H1 (cell line): ENCODE measurements at regions not wholly inside any gene's neighbourhood (a gene's known extent, or its start where the extent isn't known, plus 50 kb on each side); places are given as distances from the start of the nearest gene placed in this dataset.

Experiments used
- CTCF ChIA-PET: fragments of 300-600 bp; sonication (Branson Sonifier 250); formaldehyde crosslinking; loops from one replicate; lab custom pipeline; 2021; ENCODE audit not compliant: partially characterized antibody; lab: Charles Lee
- POLR2A ChIA-PET: fragments of 300-600 bp; sonication (Branson Sonifier 250); formaldehyde crosslinking; loops from one replicate; lab custom pipeline; 2021; ENCODE audit warnings: inconsistent platforms; ENCODE audit not compliant: partially characterized antibody; lab: Charles Lee
- DNase-seq, 2 experiments: peaks; one replicate each; pipeline versions ENCODE4 v3.0.0 to v3.0.0-alpha.2; 2010 to 2022; ENCODE audit warnings: low spot score in 2 of 2, low read depth in 1 of 2, mixed read lengths in 1 of 2
- FAIRE-seq: peaks from 2 replicates; lab custom pipeline; 2011; peaks lifted over from hg19 to GRCh38; lab: Jason Lieb, UNC
- H2AFZ ChIP-seq: 2 replicates; pipeline ENCODE4 v1.8.1; 2012; ENCODE audit warnings: low read length, inconsistent platforms
- H2AK5ac ChIP-seq: 2 replicates; pipeline ENCODE4 v1.6.1; 2013; ENCODE audit warnings: low read depth, low read length
- H2BK120ac ChIP-seq: replicated peaks from 2 replicates; pipeline ENCODE3; 2013; ENCODE audit warnings: low read depth, low read length, inconsistent platforms
- H2BK12ac ChIP-seq: 2 replicates; pipeline ENCODE4 v1.6.1; 2013; ENCODE audit warnings: low read depth, low read length
- H2BK15ac ChIP-seq: 2 replicates; pipeline ENCODE4 v1.6.1; 2013; ENCODE audit warnings: low read length
- H2BK20ac ChIP-seq: 2 replicates; pipeline ENCODE4 v1.6.1; 2013; ENCODE audit warnings: low read length
- H2BK5ac ChIP-seq: 2 replicates; pipeline ENCODE4 v1.6.1; 2013; ENCODE audit warnings: low read depth, low read length
- H3K14ac ChIP-seq: 2 replicates; pipeline ENCODE4 v1.6.1; 2013; ENCODE audit warnings: inconsistent platforms; ENCODE audit not compliant: insufficient read length
- H3K18ac ChIP-seq: 2 replicates; pipeline ENCODE4 v1.6.1; 2013; ENCODE audit warnings: low read length; ENCODE audit errors: extremely low read depth
- H3K23ac ChIP-seq: 2 replicates; pipeline ENCODE4 v1.6.1; 2013; ENCODE audit warnings: inconsistent platforms; ENCODE audit not compliant: insufficient read length
- H3K23me2 ChIP-seq: 2 replicates; pipeline ENCODE4 v1.6.1; 2013; ENCODE audit warnings: low read depth, low read length
- H3K27ac ChIP-seq: 2 replicates; pipeline ENCODE4 v1.6.1; 2011; ENCODE audit warnings: low read depth, low read length, inconsistent platforms
- H3K27me3 ChIP-seq, 4 experiments: replicated peaks in 1 of 4; 1 replicate in 1 of 4; 2 replicates in 3 of 4; pipeline versions ENCODE4 v1.6.1 to v1.8.1; 2011 to 2013; ENCODE audit warnings: low read length in 3 of 4, mild to moderate bottlenecking in 3 of 4, inconsistent platforms in 2 of 4, mixed read lengths in 2 of 4, moderate library complexity in 1 of 4; ENCODE audit not compliant: control insufficient read depth in 3 of 4, insufficient read depth in 3 of 4; ENCODE audit errors: extremely low read depth in 1 of 4
- H3K36me3 ChIP-seq, 4 experiments: 2 replicates each; pipeline versions ENCODE4 v1.6.1 to v1.8.1; 2011 to 2013; ENCODE audit warnings: mild to moderate bottlenecking in 4 of 4, low read length in 3 of 4, moderate library complexity in 2 of 4, control low read depth in 1 of 4, inconsistent platforms in 1 of 4; ENCODE audit not compliant: insufficient read depth in 4 of 4, control insufficient read depth in 2 of 4
- H3K4ac ChIP-seq: replicated peaks from 2 replicates; pipeline ENCODE3; 2013; ENCODE audit warnings: low read length, low read depth, mixed read lengths, inconsistent platforms; ENCODE audit not compliant: insufficient read length
- H3K4me1 ChIP-seq, 4 experiments: replicated peaks in 1 of 4; 1 replicate in 1 of 4; 2 replicates in 3 of 4; pipeline versions ENCODE4 v1.6.1 to v1.8.1; 2011 to 2013; ENCODE audit warnings: low read length in 3 of 4, inconsistent platforms in 2 of 4, mixed read lengths in 1 of 4; ENCODE audit not compliant: insufficient read depth in 4 of 4, control insufficient read depth in 3 of 4
- H3K4me2 ChIP-seq, 2 experiments: 2 replicates each; pipeline versions ENCODE4 v1.6.1 to v1.8.1; 2011 to 2013; ENCODE audit warnings: low read depth in 2 of 2, low read length in 2 of 2, control low read depth in 1 of 2, inconsistent platforms in 1 of 2, mild to moderate bottlenecking in 1 of 2; ENCODE audit not compliant: insufficient read depth in 1 of 2
- H3K4me3 ChIP-seq, 4 experiments: fragments of 200-600, 300-600 bp in 1 of 4; sonication (generic), shearing (Covaris generic), sonication (Bioruptor Twin) in 1 of 4; 2 replicates each; pipeline versions ENCODE4 v1.5.1 to v1.8.1; 2011 to 2016; ENCODE audit warnings: low read length in 4 of 4, low read depth in 3 of 4, control low read depth in 2 of 4, inconsistent platforms in 2 of 4, mild to moderate bottlenecking in 2 of 4, mixed read lengths in 1 of 4, moderate library complexity in 1 of 4; ENCODE audit not compliant: insufficient read depth in 2 of 4; ENCODE audit errors: extremely low read depth in 1 of 4
- H3K56ac ChIP-seq: replicated peaks from 2 replicates; pipeline ENCODE3; 2013; ENCODE audit warnings: low read depth, mild to moderate bottlenecking, mixed read lengths, low read length, inconsistent platforms; ENCODE audit not compliant: insufficient read length
- H3K79me1 ChIP-seq: 2 replicates; pipeline ENCODE4 v1.6.1; 2013; ENCODE audit warnings: low read depth, low read length, control low read depth
- H3K79me2 ChIP-seq, 2 experiments: 2 replicates each; pipeline versions ENCODE4 v1.6.1 to v1.8.1; 2012 to 2013; ENCODE audit warnings: low read length in 2 of 2, mild to moderate bottlenecking in 2 of 2, inconsistent platforms in 1 of 2; ENCODE audit not compliant: insufficient read depth in 2 of 2, control insufficient read depth in 1 of 2
- H3K9ac ChIP-seq, 4 experiments: replicated peaks in 1 of 4; 1 replicate in 1 of 4; 2 replicates in 3 of 4; pipeline versions ENCODE4 v1.6.1 to v1.8.1; 2011 to 2013; ENCODE audit warnings: low read depth in 3 of 4, low read length in 3 of 4, control low read depth in 2 of 4, mild to moderate bottlenecking in 2 of 4, moderate library complexity in 2 of 4, inconsistent platforms in 1 of 4; ENCODE audit errors: extremely low read depth in 1 of 4
- H3K9me3 ChIP-seq, 2 experiments: 2 replicates each; pipeline versions ENCODE4 v1.6.1 to v1.8.1; 2012 to 2013; ENCODE audit warnings: mild to moderate bottlenecking in 2 of 2, moderate library complexity in 2 of 2, control low read depth in 1 of 2, inconsistent platforms in 1 of 2, low read depth in 1 of 2, low read length in 1 of 2, mixed read lengths in 1 of 2; ENCODE audit not compliant: insufficient read depth in 2 of 2
- H4K20me1 ChIP-seq, 2 experiments: replicated peaks in 1 of 2; 2 replicates each; pipeline versions ENCODE3 to v1.8.1; 2011 to 2013; ENCODE audit warnings: inconsistent platforms in 2 of 2, low read length in 2 of 2, mild to moderate bottlenecking in 1 of 2; ENCODE audit not compliant: insufficient read depth in 2 of 2, control insufficient read depth in 1 of 2
- H4K5ac ChIP-seq: 2 replicates; pipeline ENCODE4 v1.6.1; 2013; ENCODE audit warnings: low read length, low read depth, mixed read lengths, inconsistent platforms; ENCODE audit not compliant: insufficient read length
- H4K8ac ChIP-seq: 2 replicates; pipeline ENCODE4 v1.8.0; 2013; ENCODE audit warnings: mild to moderate bottlenecking, moderate library complexity, low read length, inconsistent platforms; ENCODE audit not compliant: insufficient read depth; ENCODE audit errors: extremely low read depth
- H4K91ac ChIP-seq: replicated peaks from 2 replicates; pipeline ENCODE3; 2013; ENCODE audit warnings: low read length, mixed read lengths, inconsistent platforms; ENCODE audit not compliant: insufficient read length
- CHD1 ChIP-seq: IDR thresholded peaks from 2 replicates; pipeline ENCODE4 v1.6.1; 2012; ENCODE audit warnings: low read depth, low read length, improper control_type of control experiment
- RBBP5 ChIP-seq: IDR thresholded peaks from 2 replicates; pipeline ENCODE4 v1.7.1; 2012; ENCODE audit warnings: low read depth, mild to moderate bottlenecking, inconsistent platforms, low read length, moderate library complexity, borderline replicate concordance
- WGBS, 2 experiments: shearing (Covaris generic) in 1 of 2; methylation state at CpG; one replicate each; pipeline versions ENCODE4 v1.1.6 to v1.1.7; 2013 to 2015; ENCODE audit warnings: low lambda C conversion rate in 2 of 2, mixed read lengths in 2 of 2, inconsistent platforms in 1 of 2, low coverage in 1 of 2, missing lambda C conversion rate in 1 of 2; ENCODE audit not compliant: insufficient replicate concordance in 2 of 2, insufficient coverage in 1 of 2, insufficient read length in 1 of 2; ENCODE audit errors: extremely low coverage in 1 of 2, missing lambda C conversion rate in 1 of 2; 5-methylcytosine and 5-hydroxymethylcytosine counted together

DNA sequence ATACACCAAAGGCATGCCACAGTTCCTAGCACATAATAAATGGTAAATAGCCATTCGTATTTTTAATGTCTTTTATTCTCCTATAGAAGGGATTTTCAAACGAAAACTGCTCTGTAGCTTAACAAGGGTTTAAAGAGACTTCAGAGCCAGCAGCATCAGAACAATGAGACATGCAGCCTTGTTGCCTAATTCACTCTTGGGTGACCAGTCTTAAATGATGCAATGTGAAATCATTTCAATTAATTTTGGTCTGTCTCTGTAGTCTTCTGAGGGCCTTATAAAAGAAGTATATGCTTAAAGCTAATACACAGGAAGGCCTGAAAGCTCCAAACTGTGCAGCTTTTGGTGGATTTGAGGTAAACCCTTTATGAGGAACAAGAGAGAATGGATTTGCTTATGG is 888.8 kb upstream of the WWC1 start:
- POLR2A ChIA-PET = no interaction called here

More for the DNA sequence above, 888.8 kb upstream of the WWC1 start:
- H3K14ac ChIP-seq = no peak overlapping the region
- H3K27ac ChIP-seq = no peak overlapping the region
- no peak overlapping the region for H3K56ac ChIP-seq
- no peaks in the 10 kb centered on the region for H3K79me1 ChIP-seq
- H3K9me3 ChIP-seq = no peaks in the 10 kb centered on the region
- no peak overlapping the region for H3K18ac ChIP-seq
- no peak overlapping the region for H3K4me2 ChIP-seq
- H4K8ac ChIP-seq = no peak overlapping the region
- H2BK15ac ChIP-seq = no peak overlapping the region
- H3K4ac ChIP-seq = no peak overlapping the region
- no peaks in the 10 kb centered on the region for H3K4me1 ChIP-seq
- no peaks in the 10 kb centered on the region for H3K79me2 ChIP-seq
- H4K20me1 ChIP-seq = no peaks in the 10 kb centered on the region
- no peaks in the 10 kb centered on the region for H3K36me3 ChIP-seq
- H2BK12ac ChIP-seq = no peak overlapping the region; the same call in 1 of the 2 replicates
- H2BK5ac ChIP-seq = no peak overlapping the region
- FAIRE-seq (no peak), DNase-seq (no peak)
- H2BK20ac ChIP-seq = no peak overlapping the region
- H4K5ac ChIP-seq = no peak overlapping the region
- CTCF ChIA-PET = no interaction called here
- H2AK5ac ChIP-seq = no peak overlapping the region
- no peak overlapping the region for H3K4me3 ChIP-seq
- no peaks in the 10 kb centered on the region for H3K27me3 ChIP-seq
- 87% methylated on average over 2 of the region's 2 CpGs; no CpG with 5 or more reads in 1 of the 2 experiments for WGBS, 2 experiments
- H3K9ac ChIP-seq = no peak overlapping the region
- H2AFZ ChIP-seq = no peak overlapping the region
- no peak overlapping the region for H3K23ac ChIP-seq
- TF ChIP-seq CHD1 (no peak), RBBP5 (no peak)
- TF ChIP-seq, all 59 proteins: peak for 0
- Histone ChIP-seq H2BK120ac (no peak overlapping the region), H3K23me2 (no peaks in the 10 kb centered on the region), H4K91ac (no peak overlapping the region)
